ENCODE measurements at regions not wholly inside any gene's neighbourhood (a gene's known extent, or its start where the extent isn't known, plus 50 kb on each side); places are given as distances from the start of the nearest gene placed in this dataset.
"Not testable (repeated sequence)": the region's sequence is repeated elsewhere in the genome, so short reads cannot be mapped to it uniquely, and the experiment has no call there.

DNA sequence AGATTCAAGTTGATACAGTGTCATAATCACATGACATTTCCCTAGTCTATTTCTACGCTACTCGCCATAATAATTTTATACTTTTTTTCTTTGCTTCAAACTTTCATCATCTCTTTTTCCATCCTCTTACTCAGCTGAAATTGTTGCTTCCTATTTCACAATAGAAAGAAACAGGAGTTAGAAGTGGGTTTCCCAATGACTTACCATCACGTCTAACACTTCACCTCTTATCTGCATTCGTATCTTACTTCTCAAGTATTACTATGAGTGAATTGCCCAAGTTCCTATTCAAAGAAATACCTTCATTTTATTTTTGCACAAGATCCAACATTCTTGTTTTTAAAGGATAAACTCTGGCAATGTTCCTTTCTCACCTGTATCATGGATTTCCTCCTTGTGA, 1539.9 kb downstream of the SI start:
- POLR2A ChIA-PET, result no interaction called here
- Mint-ChIP-seq H3K27me3 (no peaks in the 10 kb centered on the region), H3K36me3 (no peaks in the 10 kb centered on the region), H3K4me1 (ENCODE audit: low read depth) (no peaks in the 10 kb centered on the region), H3K4me3 (no peak overlapping the region), H3K27ac (no peak overlapping the region), H3K9me3 (peaks cover 6% of the 10 kb centered on the region)
- CTCF ChIA-PET, result interaction anchor here (0.5 kb wide), 1 partner anchor 397 kb away, joined by 3 read pairs; no protein-coding TSS in a partner anchor
- DNase-seq, result no peak
- intact Hi-C loops (cut with micrococcal nuclease), result no loop called here

GRCh38 chr3:163533381-163533780, 1544.9 kb downstream of the SI start:
- no peak overlapping the region for H3K4me3 Mint-ChIP-seq
- H3K4me1 Mint-ChIP-seq (ENCODE audit: low read depth), result no peaks in the 10 kb centered on the region
- ChIA-PET CTCF (no interaction called here), POLR2A (no interaction called here)
- peaks cover 19% of the 10 kb centered on the region for H3K9me3 Mint-ChIP-seq
- no peaks in the 10 kb centered on the region for H3K27me3 Mint-ChIP-seq
- no peak for DNase-seq
- H3K36me3 Mint-ChIP-seq, result no peaks in the 10 kb centered on the region
- no peak overlapping the region for H3K27ac Mint-ChIP-seq
- intact Hi-C loops (cut with micrococcal nuclease), result no loop called here

- intact Hi-C loops (cut with micrococcal nuclease), result no loop called here
- H3K27me3 Mint-ChIP-seq, result no peaks in the 10 kb centered on the region
- ChIA-PET POLR2A (no interaction called here), CTCF (no interaction called here)
- no peak overlapping the region for H3K4me3 Mint-ChIP-seq
- H3K27ac Mint-ChIP-seq, result no peak overlapping the region
- H3K4me1 Mint-ChIP-seq (ENCODE audit: low read depth), result no peaks in the 10 kb centered on the region
- DNase-seq, result no peak
- H3K36me3 Mint-ChIP-seq, result no peaks in the 10 kb centered on the region
- peaks cover 6% of the 10 kb centered on the region for H3K9me3 Mint-ChIP-seq
Measured at GRCh38 chr3:163523375-163523774, 1554.9 kb downstream of the SI start.

DNA sequence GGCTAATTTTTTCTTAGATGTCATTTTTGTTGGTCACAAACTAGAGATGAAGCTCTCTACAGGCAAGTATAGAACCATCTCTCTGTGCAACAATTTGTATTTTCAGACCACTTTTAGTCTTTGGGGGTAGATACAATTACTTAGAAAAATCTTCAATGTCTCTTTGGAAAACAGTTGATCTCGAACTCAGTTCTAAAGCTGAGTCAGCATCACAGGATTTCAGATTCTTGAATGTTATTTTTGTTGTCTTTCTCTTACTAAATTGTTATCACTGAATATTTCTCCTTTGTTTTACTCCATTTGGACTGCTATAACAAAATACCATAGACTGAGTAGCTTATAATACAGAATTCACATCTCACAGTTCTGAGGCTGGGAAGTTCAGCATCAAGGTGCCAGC, 1557.0 kb downstream of the SI start:
- intact Hi-C loops (cut with micrococcal nuclease), result no loop called here
- no peak overlapping the region for H3K4me3 Mint-ChIP-seq
- H3K36me3 Mint-ChIP-seq, result no peaks in the 10 kb centered on the region
- H3K9me3 Mint-ChIP-seq, result peaks cover 6% of the 10 kb centered on the region
- no peak for DNase-seq
- H3K27ac Mint-ChIP-seq, result no peak overlapping the region
- POLR2A ChIA-PET, result no interaction called here
- H3K4me1 Mint-ChIP-seq (ENCODE audit: low read depth), result no peaks in the 10 kb centered on the region
- CTCF ChIA-PET, result no interaction called here
- no peaks in the 10 kb centered on the region for H3K27me3 Mint-ChIP-seq

DNA sequence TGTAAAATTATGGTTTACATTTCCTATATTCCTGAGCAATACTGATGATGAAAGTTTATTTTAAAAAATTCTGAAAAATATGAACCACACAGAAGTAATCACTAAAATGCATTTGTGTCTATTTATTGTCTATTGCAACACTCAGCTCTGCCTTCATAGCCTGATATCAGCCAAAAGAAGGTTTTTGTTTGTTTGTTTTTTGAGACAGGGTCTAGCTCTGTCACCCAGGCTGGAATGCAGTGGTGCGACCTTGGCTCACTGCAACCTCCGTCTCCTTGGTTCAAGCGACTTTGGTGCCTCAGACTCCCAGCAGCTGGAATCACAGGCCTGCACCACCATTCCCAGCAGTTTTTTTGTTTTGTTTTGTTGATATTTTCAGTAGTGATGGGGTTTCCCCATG, 1560.2 kb downstream of the SI start:
- Mint-ChIP-seq H3K4me1 (ENCODE audit: low read depth) (no peaks in the 10 kb centered on the region), H3K4me3 (no peak overlapping the region), H3K27me3 (no peaks in the 10 kb centered on the region), H3K27ac (no peak overlapping the region), H3K9me3 (peaks cover 3% of the 10 kb centered on the region), H3K36me3 (no peaks in the 10 kb centered on the region)
- ChIA-PET CTCF (no interaction called here), POLR2A (no interaction called here)
- DNase-seq, result no peak
- intact Hi-C loops (cut with micrococcal nuclease), result no loop called here

DNA sequence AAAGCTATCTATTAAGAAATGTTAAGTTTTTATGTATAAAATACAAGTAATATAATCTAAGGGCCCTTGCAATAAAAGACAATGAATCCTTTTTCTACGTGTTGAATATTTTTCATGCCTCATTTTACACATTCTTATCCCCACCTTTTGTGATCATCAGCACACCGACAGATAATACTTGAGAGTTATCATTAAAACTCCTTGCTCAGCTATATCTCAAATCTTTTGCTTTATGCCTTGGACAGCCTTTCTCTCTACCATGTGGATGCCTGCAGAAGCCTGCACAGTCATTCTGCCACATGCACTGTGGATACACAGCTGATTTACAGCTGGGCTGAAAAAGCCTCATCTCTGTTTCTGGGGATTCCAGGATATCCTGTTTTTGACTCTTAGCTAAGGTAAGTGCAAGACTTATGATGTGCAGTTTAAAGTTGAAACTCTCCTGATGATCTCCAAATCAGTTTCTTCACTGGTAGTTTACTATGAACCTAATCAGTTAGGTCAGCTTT, 1565.1 kb downstream of the SI start:
- no peak overlapping the region for H3K27ac Mint-ChIP-seq
- H3K9me3 Mint-ChIP-seq, result peaks cover 2% of the 10 kb centered on the region
- ChIA-PET POLR2A (no interaction called here), CTCF (no interaction called here)
- H3K36me3 Mint-ChIP-seq, result no peaks in the 10 kb centered on the region
- intact Hi-C loops (cut with micrococcal nuclease), result no loop called here
- H3K4me1 Mint-ChIP-seq (ENCODE audit: low read depth), result no peaks in the 10 kb centered on the region
- H3K4me3 Mint-ChIP-seq, result no peak overlapping the region
- no peaks in the 10 kb centered on the region for H3K27me3 Mint-ChIP-seq
- no peak for DNase-seq

DNA sequence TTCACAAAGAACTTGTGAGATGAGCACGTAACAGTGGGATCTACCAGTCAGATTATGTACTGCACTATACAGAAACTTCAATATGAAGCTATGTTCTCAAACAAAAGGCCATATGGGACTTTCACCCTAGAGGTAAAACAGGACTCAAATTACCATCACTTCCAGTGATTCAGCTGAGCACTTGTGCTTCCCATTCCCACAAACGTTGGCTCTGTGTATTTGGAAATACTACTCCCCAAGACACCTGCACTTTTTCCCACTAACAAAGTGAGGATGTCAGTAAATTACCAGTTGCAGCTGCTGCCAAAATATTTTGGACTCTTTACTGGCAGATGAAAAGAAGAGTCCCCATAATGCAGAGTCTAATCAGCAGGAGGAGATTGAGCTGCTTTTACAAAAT, 1570.1 kb downstream of the SI start:
- intact Hi-C loops (cut with micrococcal nuclease), result no loop called here
- H3K4me1 Mint-ChIP-seq (ENCODE audit: low read depth), result no peaks in the 10 kb centered on the region
- H3K27ac Mint-ChIP-seq, result no peak overlapping the region
- ChIA-PET POLR2A (no interaction called here), CTCF (no interaction called here)
- no peak for DNase-seq
- no peaks in the 10 kb centered on the region for H3K36me3 Mint-ChIP-seq
- H3K4me3 Mint-ChIP-seq, result no peak overlapping the region
- H3K9me3 Mint-ChIP-seq, result peaks cover 3% of the 10 kb centered on the region
- H3K27me3 Mint-ChIP-seq, result no peaks in the 10 kb centered on the region

DNA sequence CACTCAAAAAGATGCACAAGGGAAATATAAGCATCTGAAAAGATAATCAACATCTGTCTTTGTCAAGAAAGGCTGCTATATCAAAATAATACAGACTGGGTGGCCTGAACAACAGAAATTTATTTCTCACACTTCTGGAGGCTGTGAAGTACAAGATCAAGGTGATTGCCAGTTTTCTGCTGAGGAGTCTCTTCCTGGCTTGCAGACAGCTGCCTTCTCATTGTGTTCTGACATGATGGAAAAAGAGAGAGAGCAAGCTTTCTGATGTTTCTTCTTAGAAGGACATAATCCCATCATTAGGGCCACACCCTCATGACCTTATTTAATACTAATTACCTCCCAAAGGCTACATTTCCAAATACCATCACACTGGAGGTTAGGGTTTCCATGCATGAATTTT, 1573.3 kb downstream of the SI start:
- Mint-ChIP-seq H3K27me3 (no peaks in the 10 kb centered on the region), H3K4me3 (no peak overlapping the region), H3K36me3 (no peaks in the 10 kb centered on the region), H3K27ac (no peak overlapping the region), H3K9me3 (peaks cover 5% of the 10 kb centered on the region), H3K4me1 (ENCODE audit: low read depth) (no peaks in the 10 kb centered on the region)
- intact Hi-C loops (cut with micrococcal nuclease), result no loop called here
- DNase-seq, result no peak
- CTCF ChIA-PET, result no interaction called here
- POLR2A ChIA-PET, result no interaction called here

- H3K9me3 Mint-ChIP-seq; DNase-seq; intact Hi-C loops (cut with micrococcal nuclease); POLR2A ChIA-PET; H3K27me3 Mint-ChIP-seq; H3K4me3 Mint-ChIP-seq; H3K36me3 Mint-ChIP-seq; CTCF ChIA-PET; H3K27ac Mint-ChIP-seq; H3K4me1 Mint-ChIP-seq (ENCODE audit: low read depth): not testable (repeated sequence)
Measured at GRCh38 chr3:163499736-163500219, 1578.5 kb downstream of the SI start.

GRCh38 chr3:163498842-163499735, 1579.2 kb downstream of the SI start:
- H3K4me1 Mint-ChIP-seq (ENCODE audit: low read depth); POLR2A ChIA-PET; H3K27ac Mint-ChIP-seq; H3K4me3 Mint-ChIP-seq; H3K9me3 Mint-ChIP-seq; H3K27me3 Mint-ChIP-seq; H3K36me3 Mint-ChIP-seq; DNase-seq; CTCF ChIA-PET; intact Hi-C loops (cut with micrococcal nuclease): not testable (repeated sequence)

DNA sequence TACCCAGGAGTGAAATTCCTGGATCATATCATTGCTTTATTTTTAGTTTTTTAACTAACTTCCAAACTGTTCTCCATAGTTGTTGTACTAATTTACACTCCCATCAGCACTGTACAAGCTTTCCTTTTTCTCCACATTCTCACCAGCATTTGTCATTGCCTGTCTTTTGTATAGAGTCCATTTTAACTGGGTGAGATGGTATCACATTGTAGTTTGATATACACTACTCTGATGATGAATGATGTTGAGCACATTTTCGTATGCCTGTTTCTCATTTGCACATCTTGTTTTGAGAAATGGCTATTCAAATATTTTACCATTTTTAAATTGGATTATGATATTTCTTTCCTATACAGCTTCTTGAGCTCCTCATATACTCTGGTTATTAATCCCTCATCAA, 1586.6 kb downstream of the SI start:
- Mint-ChIP-seq H3K36me3 (no peaks in the 10 kb centered on the region), H3K9me3 (peaks cover 3% of the 10 kb centered on the region), H3K27me3 (no peaks in the 10 kb centered on the region), H3K27ac (no peak overlapping the region), H3K4me1 (ENCODE audit: low read depth) (no peaks in the 10 kb centered on the region), H3K4me3 (no peak overlapping the region)
- DNase-seq, result no peak
- POLR2A ChIA-PET, result no interaction called here
- CTCF ChIA-PET, result no interaction called here
- intact Hi-C loops (cut with micrococcal nuclease), result no loop called here

- Mint-ChIP-seq H3K9me3 (peaks cover 3% of the 10 kb centered on the region), H3K4me1 (ENCODE audit: low read depth) (no peaks in the 10 kb centered on the region), H3K27ac (no peak overlapping the region), H3K4me3 (no peak overlapping the region), H3K36me3 (no peaks in the 10 kb centered on the region), H3K27me3 (no peaks in the 10 kb centered on the region)
- intact Hi-C loops (cut with micrococcal nuclease), result no loop called here
- ChIA-PET CTCF (no interaction called here), POLR2A (no interaction called here)
- DNase-seq, result peak; percentile 42
Measured at GRCh38 chr3:163490119-163490518, 1588.2 kb downstream of the SI start.

DNA sequence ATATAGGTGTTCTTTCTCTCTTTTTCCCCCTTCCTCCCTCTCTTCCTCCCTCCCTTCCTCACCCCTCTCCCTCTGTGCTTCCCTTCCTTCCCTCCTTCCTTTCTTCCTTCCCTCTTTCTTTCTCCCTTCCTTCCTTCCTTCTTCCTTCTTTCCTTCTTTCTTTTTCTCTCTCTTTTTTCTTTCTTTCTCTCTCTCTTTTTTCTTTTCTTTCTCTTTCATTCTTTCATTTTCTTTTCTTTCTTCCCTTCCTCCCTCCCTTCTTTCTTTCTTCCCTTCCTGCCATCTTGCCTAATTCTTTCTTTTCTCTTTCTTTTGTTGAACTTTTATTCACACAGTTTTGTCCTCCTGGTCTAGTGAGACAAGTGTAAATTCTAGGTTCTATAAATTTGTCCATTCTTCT, 1595.6 kb downstream of the SI start:
- Mint-ChIP-seq H3K4me1 (ENCODE audit: low read depth) (no peaks in the 10 kb centered on the region), H3K4me3 (no peak overlapping the region), H3K9me3 (peaks cover 3% of the 10 kb centered on the region), H3K36me3 (no peaks in the 10 kb centered on the region), H3K27me3 (no peaks in the 10 kb centered on the region), H3K27ac (no peak overlapping the region)
- POLR2A ChIA-PET, result no interaction called here
- DNase-seq, result no peak
- CTCF ChIA-PET, result no interaction called here
- intact Hi-C loops (cut with micrococcal nuclease), result no loop called here
